ENCODE measurements at regions not wholly inside any gene's neighbourhood (a gene's known extent, or its start where the extent isn't known, plus 50 kb on each side); places are given as distances from the start of the nearest gene placed in this dataset.

DNA sequence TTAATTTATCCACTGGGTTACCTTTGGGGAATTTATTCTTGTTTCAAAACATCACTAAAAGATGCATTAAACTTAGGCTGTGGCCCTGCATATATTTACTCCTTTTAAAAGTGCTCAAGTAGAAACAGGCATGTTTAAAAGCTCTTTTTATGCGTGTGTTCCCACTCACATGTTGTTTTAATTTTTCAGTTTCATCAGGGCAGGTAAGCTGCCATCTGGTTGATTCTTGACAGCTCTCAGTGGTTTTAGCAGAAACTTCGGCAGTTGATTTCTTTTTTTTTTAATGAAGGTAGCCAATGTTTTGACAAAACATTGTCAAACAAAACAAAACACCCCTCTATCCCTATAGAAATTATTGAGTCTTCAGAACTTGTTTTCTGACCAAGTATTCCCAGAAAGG, 89.6 kb upstream of the LGR5 start:
- no peak for DNase-seq (ENCODE audit: low read depth in 2 of 2)
- H3K4me3 ChIP-seq (replicated peaks in 1 of 2; ENCODE audit: low read depth in 2 of 2, low read length in 2 of 2) = no peak overlapping the region
- TF ChIP-seq, protein P1, sequence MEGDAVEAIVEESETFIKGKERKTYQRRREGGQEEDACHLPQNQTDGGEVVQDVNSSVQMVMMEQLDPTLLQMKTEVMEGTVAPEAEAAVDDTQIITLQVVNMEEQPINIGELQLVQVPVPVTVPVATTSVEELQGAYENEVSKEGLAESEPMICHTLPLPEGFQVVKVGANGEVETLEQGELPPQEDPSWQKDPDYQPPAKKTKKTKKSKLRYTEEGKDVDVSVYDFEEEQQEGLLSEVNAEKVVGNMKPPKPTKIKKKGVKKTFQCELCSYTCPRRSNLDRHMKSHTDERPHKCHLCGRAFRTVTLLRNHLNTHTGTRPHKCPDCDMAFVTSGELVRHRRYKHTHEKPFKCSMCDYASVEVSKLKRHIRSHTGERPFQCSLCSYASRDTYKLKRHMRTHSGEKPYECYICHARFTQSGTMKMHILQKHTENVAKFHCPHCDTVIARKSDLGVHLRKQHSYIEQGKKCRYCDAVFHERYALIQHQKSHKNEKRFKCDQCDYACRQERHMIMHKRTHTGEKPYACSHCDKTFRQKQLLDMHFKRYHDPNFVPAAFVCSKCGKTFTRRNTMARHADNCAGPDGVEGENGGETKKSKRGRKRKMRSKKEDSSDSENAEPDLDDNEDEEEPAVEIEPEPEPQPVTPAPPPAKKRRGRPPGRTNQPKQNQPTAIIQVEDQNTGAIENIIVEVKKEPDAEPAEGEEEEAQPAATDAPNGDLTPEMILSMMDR (IDR thresholded peaks at IDR 0.05; ENCODE audit: low read depth, low read length) = no peak

DNA sequence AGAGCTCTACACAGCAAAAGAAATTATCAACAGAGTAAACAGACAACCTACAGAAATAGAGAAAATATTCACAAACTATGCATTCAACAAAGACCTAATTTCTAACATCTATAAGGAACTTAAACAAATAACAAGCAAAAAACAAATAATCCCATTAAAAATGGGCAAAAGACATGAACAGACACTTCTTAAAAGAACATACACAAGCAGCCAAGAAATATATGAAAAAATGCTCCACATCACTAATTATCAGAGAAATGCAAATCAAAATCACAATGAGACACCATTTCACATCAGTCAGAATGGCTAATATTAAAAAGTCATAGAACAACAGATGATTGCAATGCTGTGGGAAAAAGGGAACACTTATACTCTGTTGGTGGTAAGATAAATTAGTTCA, 100.7 kb upstream of the LGR5 start:
- TF ChIP-seq, protein P1 (IDR thresholded peaks at IDR 0.05; ENCODE audit: low read depth, low read length) = no peak
- DNase-seq (ENCODE audit: low read depth in 2 of 2) = no peak
- H3K4me3 ChIP-seq (replicated peaks in 1 of 2; ENCODE audit: low read depth in 2 of 2, low read length in 2 of 2) = no peak overlapping the region

DNA sequence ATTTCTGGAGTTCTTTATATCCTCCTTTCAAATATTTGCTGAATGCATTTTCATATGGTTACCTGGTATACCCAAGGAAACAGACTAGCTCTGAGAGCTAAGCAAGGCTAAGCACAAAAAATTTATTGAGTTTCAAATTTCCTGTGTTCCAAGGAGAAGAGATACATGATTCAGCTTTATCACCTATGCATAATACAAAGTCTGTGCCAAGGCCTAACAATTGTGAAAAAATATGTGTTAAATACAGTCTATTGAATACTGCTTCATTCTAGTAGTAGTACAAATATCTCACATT, 103.7 kb upstream of the LGR5 start:
- TF ChIP-seq, protein P1 (IDR thresholded peaks at IDR 0.05; ENCODE audit: low read depth, low read length) = no peak
- no peak for DNase-seq (ENCODE audit: low read depth in 2 of 2)
- H3K4me3 ChIP-seq (replicated peaks in 1 of 2; ENCODE audit: low read depth in 2 of 2, low read length in 2 of 2) = no peak overlapping the region

DNA sequence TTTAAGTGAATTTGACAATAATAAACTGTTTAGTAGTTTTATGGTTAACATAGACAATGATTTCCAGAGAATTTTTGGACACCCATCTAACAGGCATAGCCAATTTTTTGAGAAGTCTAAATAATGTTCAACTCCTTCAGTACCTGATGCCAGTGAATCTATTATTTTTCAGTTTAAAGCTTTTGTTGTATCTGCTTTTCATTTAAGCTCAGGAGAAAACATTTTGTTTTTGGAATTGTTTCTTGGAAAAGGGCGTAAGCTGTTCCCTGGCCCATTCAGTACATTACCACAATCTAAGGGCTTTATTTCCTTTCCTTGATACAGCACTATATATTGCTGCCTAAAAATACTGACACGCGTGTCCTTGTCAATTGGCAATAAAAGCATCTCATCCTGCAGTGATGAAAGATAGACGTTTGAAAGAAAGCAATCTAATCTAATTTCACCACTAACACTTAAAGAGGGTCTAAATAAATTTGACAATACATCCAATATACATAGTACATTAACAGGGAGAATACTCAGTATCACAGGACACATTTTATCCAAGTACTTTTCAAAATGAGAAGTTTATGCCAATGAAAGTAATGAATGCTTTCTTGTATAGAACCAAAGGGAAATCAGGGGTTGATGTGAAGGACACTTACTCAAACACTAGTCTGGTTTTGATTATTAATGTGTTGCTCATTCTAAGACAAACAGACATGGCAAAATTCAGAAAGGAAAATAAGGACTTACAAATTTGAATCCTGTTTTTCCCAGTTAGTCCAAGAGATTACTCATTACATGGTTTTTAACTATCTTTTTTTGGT, 104.2 kb upstream of the LGR5 start:
- DNase-seq (ENCODE audit: low read depth in 2 of 2) = no peak
- H3K4me3 ChIP-seq (replicated peaks in 1 of 2; ENCODE audit: low read depth in 2 of 2, low read length in 2 of 2) = no peak overlapping the region
- TF ChIP-seq, protein P1 (IDR thresholded peaks at IDR 0.05; ENCODE audit: low read depth, low read length) = no peak

DNA sequence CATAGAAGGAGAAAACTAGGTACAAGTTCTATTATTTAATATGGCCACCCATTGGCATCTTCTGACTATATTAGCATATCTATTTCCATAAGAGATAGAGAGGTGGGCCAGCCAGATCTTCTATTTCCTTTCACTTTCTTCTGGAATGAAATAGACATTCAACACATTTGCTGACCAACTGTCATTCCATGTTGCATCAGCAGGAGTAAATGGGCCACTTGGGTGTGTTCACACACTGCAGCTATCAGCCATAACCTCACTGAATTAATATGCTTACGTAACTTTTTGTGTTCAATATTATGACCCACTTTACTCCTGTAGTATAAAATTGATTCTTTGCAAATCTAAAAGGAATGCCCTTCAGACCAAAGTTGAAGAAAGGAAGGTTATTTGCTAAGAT, 106.2 kb upstream of the LGR5 start:
- TF ChIP-seq, protein P1 (IDR thresholded peaks at IDR 0.05; ENCODE audit: low read depth, low read length) = no peak
- no peak overlapping the region for H3K4me3 ChIP-seq (replicated peaks in 1 of 2; ENCODE audit: low read depth in 2 of 2, low read length in 2 of 2)
- DNase-seq (ENCODE audit: low read depth in 2 of 2) = no peak

DNA sequence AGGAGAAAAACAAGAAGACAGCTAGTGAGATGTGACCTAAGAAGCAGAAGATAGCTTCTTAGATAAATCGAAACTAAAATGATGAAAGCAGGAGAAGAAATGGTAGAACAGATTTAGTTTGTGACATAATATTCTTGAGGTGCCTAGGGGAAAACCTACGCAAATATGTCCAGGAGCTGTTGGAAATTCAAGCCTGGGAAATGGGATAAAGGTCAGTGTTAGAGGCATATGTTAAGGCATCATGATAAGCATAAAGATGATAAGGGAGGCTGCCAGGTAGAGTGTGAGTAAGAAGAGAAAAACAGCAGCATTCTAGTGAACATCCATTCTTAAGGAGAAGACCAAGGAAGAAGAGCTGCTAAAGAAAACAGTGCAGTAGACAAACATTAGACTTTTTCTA, 109.6 kb upstream of the LGR5 start:
- DNase-seq (ENCODE audit: low read depth in 2 of 2) = no peak
- H3K4me3 ChIP-seq (replicated peaks in 1 of 2; ENCODE audit: low read depth in 2 of 2, low read length in 2 of 2) = no peak overlapping the region
- TF ChIP-seq, protein P1 (IDR thresholded peaks at IDR 0.05; ENCODE audit: low read depth, low read length) = no peak

DNA sequence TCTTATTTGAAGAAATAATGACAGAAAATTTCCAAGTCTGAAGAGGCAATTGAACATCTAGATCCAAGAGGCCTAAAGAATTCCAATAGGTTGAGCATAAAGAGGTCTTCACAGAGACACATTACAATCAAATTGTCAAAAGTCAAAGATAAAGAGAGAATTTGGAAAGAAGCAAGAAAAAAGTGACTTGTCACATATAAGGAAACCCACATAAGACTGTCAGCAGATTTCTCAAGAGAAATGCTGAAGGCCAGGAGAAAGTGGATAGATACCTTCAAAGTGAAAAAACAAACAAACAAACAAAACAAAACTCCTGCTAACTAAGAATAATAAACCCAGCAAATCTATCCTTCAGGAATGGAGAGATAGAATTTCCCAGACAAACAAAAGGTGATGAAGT, 118.1 kb upstream of the LGR5 start:
- TF ChIP-seq, protein P1 (IDR thresholded peaks at IDR 0.05; ENCODE audit: low read depth, low read length) = no peak
- no peak for DNase-seq (ENCODE audit: low read depth in 2 of 2)
- no peak overlapping the region for H3K4me3 ChIP-seq (replicated peaks in 1 of 2; ENCODE audit: low read depth in 2 of 2, low read length in 2 of 2)
